Central memory CD8-positive, alpha-beta T cell (primary cell): ENCODE measurements at regions not wholly inside any gene's neighbourhood (a gene's known extent, or its start where the extent isn't known, plus 50 kb on each side); places are given as distances from the start of the nearest gene placed in this dataset.

Experiments used
- ATAC-seq: fragments of 150-1000 bp; cut with Tn5 transposase; replicated peaks from 2 replicates; pipeline ENCODE4 v1.10.0; 2022; ENCODE audit warnings: mild to moderate bottlenecking, moderate FRiP score, moderate number of reproducible peaks; ENCODE audit not compliant: poor library complexity, severe bottlenecking; ENCODE audit errors: extremely low read depth
- DNase-seq, 2 donors: peaks; one replicate each; pipeline ENCODE4 v3.0.0; 2021; ENCODE audit warnings: low spot score in 2 of 2
- H3K27ac Mint-ChIP-seq: one replicate; pipeline ENCODE4 v1.8.0; 2022; ENCODE audit warnings: low read depth, mild to moderate bottlenecking, moderate library complexity, mixed read lengths
- H3K27me3 Mint-ChIP-seq: one replicate; pipeline ENCODE4 v1.8.0; 2022; ENCODE audit warnings: mixed read lengths
- H3K36me3 Mint-ChIP-seq: one replicate; pipeline ENCODE4 v1.8.0; 2022; ENCODE audit warnings: mild to moderate bottlenecking, moderate library complexity, mixed read lengths; ENCODE audit not compliant: insufficient read depth
- H3K4me1 Mint-ChIP-seq: one replicate; pipeline ENCODE4 v1.8.0; 2022; ENCODE audit warnings: mixed read lengths
- H3K4me3 Mint-ChIP-seq: one replicate; pipeline ENCODE4 v1.8.0; 2022; ENCODE audit warnings: mild to moderate bottlenecking, moderate library complexity, mixed read lengths
- H3K9me3 Mint-ChIP-seq: one replicate; pipeline ENCODE4 v1.8.0; 2022; ENCODE audit warnings: mixed read lengths

GRCh38 chr11:32039149-32039548 is 51.7 kb upstream of the RCN1 start:
- Mint-ChIP-seq H3K36me3 (no peaks in the 10 kb centered on the region), H3K9me3 (no peaks in the 10 kb centered on the region), H3K27ac (no peak overlapping the region), H3K4me1 (no peaks in the 10 kb centered on the region), H3K27me3 (peaks cover 67% of the 10 kb centered on the region), H3K4me3 (no peak overlapping the region)
- ATAC-seq = no peak
- no peak for DNase-seq

- H3K36me3 Mint-ChIP-seq = no peaks in the 10 kb centered on the region
- H3K27ac Mint-ChIP-seq = no peak overlapping the region
- no peak overlapping the region for H3K4me3 Mint-ChIP-seq
- peaks cover 81% of the 10 kb centered on the region for H3K27me3 Mint-ChIP-seq
- no peaks in the 10 kb centered on the region for H3K9me3 Mint-ChIP-seq
- ATAC-seq = no peak
- no peak for DNase-seq
- peaks cover 12% of the 10 kb centered on the region for H3K4me1 Mint-ChIP-seq
Measured at GRCh38 chr11:32034680-32035079, 56.2 kb upstream of the RCN1 start.

GRCh38 chr11:32034149-32034548 is 56.7 kb upstream of the RCN1 start:
- H3K9me3 Mint-ChIP-seq = no peaks in the 10 kb centered on the region
- no peak overlapping the region for H3K4me3 Mint-ChIP-seq
- peaks cover 81% of the 10 kb centered on the region for H3K27me3 Mint-ChIP-seq
- no peak overlapping the region for H3K27ac Mint-ChIP-seq
- H3K36me3 Mint-ChIP-seq = no peaks in the 10 kb centered on the region
- no peak for DNase-seq
- ATAC-seq = no peak
- H3K4me1 Mint-ChIP-seq = peaks cover 12% of the 10 kb centered on the region

GRCh38 chr11:32033491-32033890 is 57.4 kb upstream of the RCN1 start:
- peaks cover 81% of the 10 kb centered on the region for H3K27me3 Mint-ChIP-seq
- H3K27ac Mint-ChIP-seq = no peak overlapping the region
- no peaks in the 10 kb centered on the region for H3K9me3 Mint-ChIP-seq
- no peak overlapping the region for H3K4me3 Mint-ChIP-seq
- H3K4me1 Mint-ChIP-seq = peaks cover 12% of the 10 kb centered on the region
- H3K36me3 Mint-ChIP-seq = no peaks in the 10 kb centered on the region
- ATAC-seq (no peak), DNase-seq (no peak)

- ATAC-seq (no peak), DNase-seq (no peak)
- no peaks in the 10 kb centered on the region for H3K36me3 Mint-ChIP-seq
- no peaks in the 10 kb centered on the region for H3K9me3 Mint-ChIP-seq
- H3K4me3 Mint-ChIP-seq = no peak overlapping the region
- peaks cover 76% of the 10 kb centered on the region for H3K27me3 Mint-ChIP-seq
- no peak overlapping the region for H3K27ac Mint-ChIP-seq
- H3K4me1 Mint-ChIP-seq = peaks cover 12% of the 10 kb centered on the region
Measured at GRCh38 chr11:32033067-32033466, 57.8 kb upstream of the RCN1 start.

GRCh38 chr11:32032478-32032877 is 58.4 kb upstream of the RCN1 start:
- Mint-ChIP-seq H3K9me3 (no peaks in the 10 kb centered on the region), H3K36me3 (no peaks in the 10 kb centered on the region), H3K4me3 (no peak overlapping the region), H3K27ac (no peak overlapping the region), H3K27me3 (peaks cover 72% of the 10 kb centered on the region), H3K4me1 (peaks cover 12% of the 10 kb centered on the region)
- no peak for ATAC-seq
- no peak for DNase-seq

GRCh38 chr11:32032052-32032451 is 58.8 kb upstream of the RCN1 start:
- ATAC-seq (no peak), DNase-seq (no peak)
- peaks cover 12% of the 10 kb centered on the region for H3K4me1 Mint-ChIP-seq
- H3K36me3 Mint-ChIP-seq = no peaks in the 10 kb centered on the region
- peaks cover 72% of the 10 kb centered on the region for H3K27me3 Mint-ChIP-seq
- no peak overlapping the region for H3K4me3 Mint-ChIP-seq
- H3K9me3 Mint-ChIP-seq = no peaks in the 10 kb centered on the region
- no peak overlapping the region for H3K27ac Mint-ChIP-seq

GRCh38 chr11:32030875-32031503 is 59.9 kb upstream of the RCN1 start:
- Mint-ChIP-seq H3K4me3 (no peak overlapping the region), H3K27ac (no peak overlapping the region), H3K36me3 (no peaks in the 10 kb centered on the region), H3K4me1 (peaks cover 12% of the 10 kb centered on the region), H3K9me3 (no peaks in the 10 kb centered on the region), H3K27me3 (peaks cover 75% of the 10 kb centered on the region)
- ATAC-seq (no peak), DNase-seq (no peak)

GRCh38 chr11:32029721-32030120 is 61.2 kb upstream of the RCN1 start:
- peaks cover 67% of the 10 kb centered on the region for H3K27me3 Mint-ChIP-seq
- H3K27ac Mint-ChIP-seq = no peak overlapping the region
- no peaks in the 10 kb centered on the region for H3K36me3 Mint-ChIP-seq
- peaks cover 12% of the 10 kb centered on the region for H3K4me1 Mint-ChIP-seq
- no peaks in the 10 kb centered on the region for H3K9me3 Mint-ChIP-seq
- no peak for ATAC-seq
- no peak overlapping the region for H3K4me3 Mint-ChIP-seq
- no peak for DNase-seq

- ATAC-seq (no peak), DNase-seq (no peak)
- Mint-ChIP-seq H3K36me3 (no peaks in the 10 kb centered on the region), H3K4me3 (no peak overlapping the region), H3K27ac (no peak overlapping the region), H3K4me1 (peaks cover 12% of the 10 kb centered on the region), H3K27me3 (peaks cover 58% of the 10 kb centered on the region), H3K9me3 (no peaks in the 10 kb centered on the region)
Measured at GRCh38 chr11:32028201-32028600, 62.7 kb upstream of the RCN1 start.

GRCh38 chr11:32026766-32027165 is 64.1 kb upstream of the RCN1 start:
- DNase-seq = no peak
- Mint-ChIP-seq H3K36me3 (no peaks in the 10 kb centered on the region), H3K27ac (no peak overlapping the region), H3K4me1 (no peaks in the 10 kb centered on the region), H3K4me3 (no peak overlapping the region), H3K9me3 (no peaks in the 10 kb centered on the region), H3K27me3 (peaks cover 57% of the 10 kb centered on the region)
- ATAC-seq = no peak

GRCh38 chr11:32024948-32025347 is 65.9 kb upstream of the RCN1 start:
- H3K4me3 Mint-ChIP-seq = no peak overlapping the region
- ATAC-seq = no peak

GRCh38 chr11:32023370-32024305 is 67.2 kb upstream of the RCN1 start:
- Mint-ChIP-seq H3K4me1 (no peaks in the 10 kb centered on the region), H3K4me3 (no peak overlapping the region), H3K27me3 (peaks cover 28% of the 10 kb centered on the region), H3K9me3 (no peaks in the 10 kb centered on the region), H3K27ac (no peak overlapping the region), H3K36me3 (no peaks in the 10 kb centered on the region)
- DNase-seq (no peak), ATAC-seq (no peak)

More at GRCh38 chr11:32024948-32025347, 65.9 kb upstream of the RCN1 start:
- Mint-ChIP-seq H3K27me3 (peaks cover 41% of the 10 kb centered on the region), H3K9me3 (no peaks in the 10 kb centered on the region), H3K27ac (no peak overlapping the region), H3K36me3 (no peaks in the 10 kb centered on the region), H3K4me1 (no peaks in the 10 kb centered on the region)
- DNase-seq = no peak
